Endodermal cell (in vitro differentiated cells): ENCODE measurements at regions not wholly inside any gene's neighbourhood (a gene's known extent, or its start where the extent isn't known, plus 50 kb on each side); places are given as distances from the start of the nearest gene placed in this dataset.

ENCODE experiments used
- DNase-seq: peaks from one replicate; pipeline ENCODE4 v3.0.0-alpha.2; 2017
- H3K27ac ChIP-seq: 2 replicates; pipeline ENCODE4 v1.5.1; 2013; ENCODE audit warnings: mild to moderate bottlenecking, low read depth, low read length, moderate library complexity
- H3K27me3 ChIP-seq: 2 replicates; pipeline ENCODE4 v1.6.1; 2013; ENCODE audit warnings: mild to moderate bottlenecking, low read length, moderate library complexity; ENCODE audit not compliant: insufficient read depth, control insufficient read depth, poor library complexity, severe bottlenecking
- H3K36me3 ChIP-seq: 2 replicates; pipeline ENCODE4 v1.7.0; 2013; ENCODE audit warnings: mild to moderate bottlenecking, low read length, moderate library complexity; ENCODE audit not compliant: control insufficient read depth, insufficient read depth
- H3K4me1 ChIP-seq: one replicate; pipeline ENCODE4 v1.7.0; 2013; ENCODE audit warnings: low read length; ENCODE audit not compliant: control insufficient read depth, insufficient read depth
- H3K4me3 ChIP-seq: 2 replicates; pipeline ENCODE4 v1.5.1; 2013; ENCODE audit warnings: mild to moderate bottlenecking, low read length, moderate library complexity
- H3K9ac ChIP-seq: 2 replicates; pipeline ENCODE4 v1.6.1; 2013; ENCODE audit warnings: mild to moderate bottlenecking, low read length, moderate library complexity; ENCODE audit not compliant: poor library complexity, severe bottlenecking; ENCODE audit errors: extremely low read depth
- H3K9me3 ChIP-seq: 2 replicates; pipeline ENCODE4 v1.6.1; 2013; ENCODE audit warnings: mild to moderate bottlenecking, low read length, moderate library complexity; ENCODE audit not compliant: control insufficient read depth
- H3K27ac Mint-ChIP-seq: 2 replicates; pipeline ENCODE4 v1.8.0; 2020; ENCODE audit warnings: mixed read lengths
- H3K27me3 Mint-ChIP-seq: 2 replicates; pipeline ENCODE4 v1.8.0; 2021; ENCODE audit warnings: mild to moderate bottlenecking, mixed read lengths; ENCODE audit not compliant: insufficient read depth
- H3K36me3 Mint-ChIP-seq: 2 replicates; pipeline ENCODE4 v1.8.0; 2020; ENCODE audit warnings: low read depth, mixed read lengths
- H3K4me1 Mint-ChIP-seq: 2 replicates; pipeline ENCODE4 v1.8.0; 2020; ENCODE audit warnings: mixed read lengths
- H3K4me3 Mint-ChIP-seq: 2 replicates; pipeline ENCODE4 v1.8.0; 2020; ENCODE audit warnings: mild to moderate bottlenecking, moderate library complexity, mixed read lengths
- H3K9me3 Mint-ChIP-seq: 2 replicates; pipeline ENCODE4 v1.8.0; 2020; ENCODE audit warnings: mild to moderate bottlenecking, mixed read lengths
- WGBS, 2 experiments: methylation state at CpG; one replicate each; pipeline versions ENCODE4 v1.1.5 to v1.1.7; 2013; ENCODE audit warnings: missing lambda C conversion rate in 2 of 2, mixed read lengths in 1 of 2; ENCODE audit not compliant: insufficient coverage in 1 of 2, insufficient read length in 1 of 2; 5-methylcytosine and 5-hydroxymethylcytosine counted together
- TF ChIP-seq, protein P1 (sequence below): fragments of 200-600 bp; sonication (generic); conservative IDR thresholded peaks from 2 replicates; pipeline ENCODE4 v1.5.0; 2021; ENCODE audit warnings: antibody characterized with exemption, mild to moderate bottlenecking

DNA sequence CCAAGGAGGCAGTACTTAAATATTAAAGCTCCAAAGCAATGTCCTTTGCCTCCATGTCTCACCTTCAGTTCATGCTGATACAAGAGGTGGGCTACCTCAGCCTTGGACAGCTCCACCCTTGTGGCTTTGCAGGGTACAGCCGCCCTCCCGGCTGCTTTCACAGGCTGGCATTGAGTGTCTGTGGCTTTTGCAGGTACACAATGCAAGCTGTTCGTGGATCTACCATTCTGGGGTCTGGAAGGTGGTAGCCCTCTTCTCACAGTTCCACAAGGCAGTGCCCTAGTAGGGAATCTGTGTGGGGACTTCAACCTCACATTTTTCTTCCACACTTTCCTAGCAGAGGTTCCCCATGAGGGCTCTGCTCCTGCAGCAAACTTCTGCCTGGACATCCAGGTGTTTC lies 324.8 kb downstream of the COL11A1 start:
- Mint-ChIP-seq H3K27me3 (no peaks in the 10 kb centered on the region), H3K9me3 (peaks cover 38% of the 10 kb centered on the region), H3K4me1 (peaks cover 9% of the 10 kb centered on the region), H3K27ac (no peak overlapping the region), H3K36me3 (no peaks in the 10 kb centered on the region), H3K4me3 (no peak overlapping the region)
- Histone ChIP-seq H3K27me3 (no peaks in the 10 kb centered on the region), H3K36me3 (no peaks in the 10 kb centered on the region), H3K4me3 (no peak overlapping the region), H3K9me3 (peaks cover 35% of the 10 kb centered on the region), H3K4me1 (no peaks in the 10 kb centered on the region), H3K9ac (no peak overlapping the region), H3K27ac (no peak overlapping the region)
- DNase-seq: no peak
- TF ChIP-seq, protein P1, sequence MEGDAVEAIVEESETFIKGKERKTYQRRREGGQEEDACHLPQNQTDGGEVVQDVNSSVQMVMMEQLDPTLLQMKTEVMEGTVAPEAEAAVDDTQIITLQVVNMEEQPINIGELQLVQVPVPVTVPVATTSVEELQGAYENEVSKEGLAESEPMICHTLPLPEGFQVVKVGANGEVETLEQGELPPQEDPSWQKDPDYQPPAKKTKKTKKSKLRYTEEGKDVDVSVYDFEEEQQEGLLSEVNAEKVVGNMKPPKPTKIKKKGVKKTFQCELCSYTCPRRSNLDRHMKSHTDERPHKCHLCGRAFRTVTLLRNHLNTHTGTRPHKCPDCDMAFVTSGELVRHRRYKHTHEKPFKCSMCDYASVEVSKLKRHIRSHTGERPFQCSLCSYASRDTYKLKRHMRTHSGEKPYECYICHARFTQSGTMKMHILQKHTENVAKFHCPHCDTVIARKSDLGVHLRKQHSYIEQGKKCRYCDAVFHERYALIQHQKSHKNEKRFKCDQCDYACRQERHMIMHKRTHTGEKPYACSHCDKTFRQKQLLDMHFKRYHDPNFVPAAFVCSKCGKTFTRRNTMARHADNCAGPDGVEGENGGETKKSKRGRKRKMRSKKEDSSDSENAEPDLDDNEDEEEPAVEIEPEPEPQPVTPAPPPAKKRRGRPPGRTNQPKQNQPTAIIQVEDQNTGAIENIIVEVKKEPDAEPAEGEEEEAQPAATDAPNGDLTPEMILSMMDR: no peak
- 0 to 60% methylated on average over 1 to 3 of the region's 3 CpGs for WGBS, 2 experiments

DNA sequence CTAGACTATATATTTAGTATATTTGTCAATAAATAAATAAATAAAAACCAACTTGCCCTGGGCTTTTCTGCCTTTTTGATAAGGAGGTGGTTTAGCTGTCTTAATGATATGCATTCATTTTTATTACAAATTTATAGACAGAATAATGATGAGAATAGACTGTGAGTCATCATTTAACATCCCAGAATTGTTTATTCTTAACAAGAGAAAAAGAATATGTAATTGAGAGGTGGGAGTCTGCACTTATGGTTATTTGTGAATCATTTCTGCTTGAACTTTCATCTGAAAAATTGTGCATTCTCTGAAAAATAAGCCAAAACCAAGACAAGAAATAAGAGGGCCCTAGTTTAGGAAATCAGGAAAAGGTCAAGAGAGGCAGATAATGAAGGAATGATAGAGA lies 326.2 kb downstream of the COL11A1 start:
- Mint-ChIP-seq H3K9me3 (peaks cover 38% of the 10 kb centered on the region), H3K27ac (no peak overlapping the region), H3K36me3 (no peaks in the 10 kb centered on the region), H3K4me1 (peaks cover 8% of the 10 kb centered on the region), H3K4me3 (no peak overlapping the region), H3K27me3 (no peaks in the 10 kb centered on the region)
- Histone ChIP-seq H3K9ac (no peak overlapping the region), H3K4me3 (no peak overlapping the region), H3K27ac (no peak overlapping the region), H3K27me3 (no peaks in the 10 kb centered on the region), H3K9me3 (peaks cover 35% of the 10 kb centered on the region), H3K36me3 (no peaks in the 10 kb centered on the region), H3K4me1 (no peaks in the 10 kb centered on the region)
- DNase-seq: no peak
- TF ChIP-seq, protein P1: no peak

DNA sequence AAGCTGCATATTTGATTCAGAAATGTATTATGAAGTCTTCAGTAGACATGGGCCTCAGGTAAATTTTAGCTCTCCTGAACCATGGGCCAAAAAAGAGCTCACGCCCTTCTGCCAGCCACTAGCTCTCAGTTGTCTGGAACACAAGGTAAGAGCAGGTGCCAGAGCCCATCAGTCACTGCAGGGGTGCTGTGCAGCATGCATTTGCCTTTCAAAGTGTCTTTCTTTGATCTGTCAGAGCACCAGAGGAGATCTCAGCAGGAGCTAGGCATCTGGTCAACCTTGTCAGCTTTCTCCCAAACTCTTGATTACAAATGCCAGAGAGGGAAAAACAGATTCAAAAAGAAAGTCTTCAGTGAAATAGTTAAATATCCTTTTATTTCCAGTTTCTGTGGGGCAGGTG lies 332.3 kb downstream of the COL11A1 start:
- Mint-ChIP-seq H3K36me3 (no peaks in the 10 kb centered on the region), H3K27ac (no peak overlapping the region), H3K27me3 (no peaks in the 10 kb centered on the region), H3K4me1 (peaks cover 12% of the 10 kb centered on the region), H3K9me3 (peaks cover 3% of the 10 kb centered on the region), H3K4me3 (no peak overlapping the region)
- WGBS, 2 experiments: 50 to 62% methylated on average over 1 of the region's 1 CpG
- no peaks in the 10 kb centered on the region for H3K4me1 ChIP-seq
- H3K27me3 ChIP-seq: no peaks in the 10 kb centered on the region
- TF ChIP-seq, protein P1: no peak
- H3K9ac ChIP-seq: no peak overlapping the region
- H3K27ac ChIP-seq: no peak overlapping the region
- peak; percentile 81 for DNase-seq
- no peaks in the 10 kb centered on the region for H3K9me3 ChIP-seq
- H3K36me3 ChIP-seq: no peaks in the 10 kb centered on the region
- no peak overlapping the region for H3K4me3 ChIP-seq
